Body of pancreas (tissue), 4 donors: ENCODE measurements at regions not wholly inside any gene's neighbourhood (a gene's known extent, or its start where the extent isn't known, plus 50 kb on each side); places are given as distances from the start of the nearest gene placed in this dataset.

Experiments used
- CTCF ChIP-seq, 7 experiments: fragments of 450-650 bp in 4 of 7; fragments of 200-600 bp in 3 of 7; sonication (generic) in 3 of 7; IDR thresholded peaks; one replicate each; pipeline ENCODE4 v1.5.1; 2016 to 2019; ENCODE audit warnings: antibody characterized with exemption in 7 of 7
- POLR2A ChIP-seq, 3 donors: fragments of 450-650 bp; IDR thresholded peaks; one replicate each; pipeline ENCODE4 v1.6.1; 2016; ENCODE audit warnings: antibody characterized with exemption in 3 of 3, mild to moderate bottlenecking in 2 of 3

GRCh38 chr3:177749836-177750235 lies 552.6 kb upstream of the TBL1XR1 start:
- TF ChIP-seq CTCF (IDR thresholded peaks at IDR 0.05) (no peak), POLR2A (IDR thresholded peaks at IDR 0.05) (no peak)
